Kidney epithelial cell (primary cell): ENCODE measurements at regions not wholly inside any gene's neighbourhood (a gene's known extent, or its start where the extent isn't known, plus 50 kb on each side); places are given as distances from the start of the nearest gene placed in this dataset.

ENCODE experiments used
- DNase-seq: peaks from one replicate; pipeline ENCODE4 v3.0.0-alpha.2; 2010; ENCODE audit warnings: low read depth
- H3K27me3 ChIP-seq: 2 replicates; pipeline ENCODE4 v1.6.0; 2011; ENCODE audit warnings: low read length; ENCODE audit not compliant: control insufficient read depth, insufficient read depth
- H3K36me3 ChIP-seq: 2 replicates; pipeline ENCODE4 v1.5.1; 2011; ENCODE audit warnings: low read length; ENCODE audit not compliant: control insufficient read depth, insufficient read depth
- H3K4me3 ChIP-seq: 2 replicates; pipeline ENCODE4 v1.5.1; 2011; ENCODE audit warnings: low read depth, mild to moderate bottlenecking, control low read depth, low read length
- CTCF ChIP-seq: IDR thresholded peaks from 2 replicates; pipeline ENCODE4 v1.5.1; 2011; ENCODE audit warnings: mild to moderate bottlenecking, moderate library complexity, low read length, control low read depth, inconsistent platforms; ENCODE audit not compliant: insufficient read depth, poor library complexity, severe bottlenecking

DNA sequence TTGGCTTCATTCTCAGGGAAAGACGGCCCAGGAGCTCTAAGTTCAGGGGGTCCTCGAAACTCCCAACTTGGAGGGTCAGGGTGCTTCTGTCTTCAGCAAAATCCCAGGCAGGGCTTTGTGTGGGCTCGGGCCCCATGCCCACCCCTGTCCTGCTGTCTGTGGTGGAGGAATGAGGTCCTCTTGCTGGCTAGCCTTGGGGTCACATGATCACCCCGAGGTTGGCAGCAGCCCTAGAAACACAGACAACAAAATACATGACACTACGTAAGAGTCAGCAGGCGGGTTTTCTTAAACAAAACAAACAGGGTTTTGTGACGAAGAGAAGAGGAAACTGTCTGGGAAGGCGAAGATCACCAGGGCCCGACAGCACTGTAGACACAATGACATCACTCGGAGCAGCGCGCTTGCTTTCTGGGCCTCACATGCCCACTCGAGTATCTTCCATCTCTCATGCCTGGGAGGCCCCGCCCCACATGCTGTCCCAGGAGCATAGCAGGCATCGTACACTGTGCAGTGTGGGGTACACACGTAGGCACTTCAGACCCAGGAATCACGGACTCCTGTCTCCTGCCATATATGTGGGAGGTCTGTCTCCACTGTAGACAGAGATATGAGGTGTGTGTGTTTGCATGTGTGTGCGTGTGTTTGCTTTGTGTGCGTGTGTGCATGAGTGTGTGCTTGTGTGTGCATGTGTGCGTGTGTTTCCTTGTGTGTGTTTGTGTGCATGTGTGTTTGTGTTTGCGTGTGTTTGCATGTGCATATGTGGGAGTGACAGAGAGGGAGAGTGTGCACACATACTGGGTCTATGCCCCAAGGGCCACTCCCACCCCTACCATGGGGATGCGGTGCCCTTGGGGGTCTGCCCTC lies 94.7 kb downstream of the SIK1 start:
- Histone ChIP-seq H3K4me3 (no peak overlapping the region), H3K36me3 (no peaks in the 10 kb centered on the region), H3K27me3 (no peaks in the 10 kb centered on the region)
- DNase-seq, result no peak
- no peak for TF ChIP-seq CTCF

DNA sequence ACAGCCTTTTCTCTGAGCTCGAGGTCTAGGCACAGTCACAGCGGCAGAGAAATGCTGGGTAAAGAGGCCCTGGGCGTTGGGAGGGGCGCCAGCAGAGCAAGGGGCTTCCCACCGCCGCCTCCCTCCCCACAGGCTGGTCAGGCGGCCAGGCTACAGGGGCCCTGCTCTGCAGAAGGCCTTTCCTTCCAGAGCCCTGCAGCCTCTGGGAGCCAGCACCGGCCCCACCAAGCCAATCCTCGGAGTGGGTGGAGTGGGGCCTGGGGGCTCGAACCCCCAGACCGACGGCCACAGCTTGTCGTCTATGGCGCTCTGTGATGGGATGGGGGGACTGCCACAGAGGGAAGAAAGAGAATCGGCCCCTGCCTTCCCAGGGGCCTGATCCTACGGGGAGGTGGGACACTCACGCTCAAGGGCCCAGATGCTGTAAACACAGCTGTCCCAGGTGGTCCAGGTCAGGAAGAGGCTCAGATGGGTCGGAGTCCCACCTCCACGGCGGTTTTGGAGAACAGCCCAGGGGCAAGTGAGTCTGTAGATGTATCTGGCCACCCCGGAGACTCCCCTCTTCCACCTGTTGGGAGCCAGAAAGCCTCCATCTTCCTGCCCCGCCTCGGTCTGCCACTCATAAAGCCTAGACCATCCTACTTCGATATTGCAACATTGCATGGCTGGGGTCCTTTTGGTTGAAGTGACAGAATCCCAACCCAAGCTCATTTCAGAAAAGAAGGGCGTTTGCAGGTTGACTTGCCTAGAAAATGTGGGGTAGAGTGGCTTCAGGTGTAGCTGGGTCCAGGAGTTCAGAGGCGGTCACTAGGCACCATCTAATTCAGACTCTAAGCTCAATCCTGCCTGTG lies 95.6 kb downstream of the SIK1 start:
- H3K4me3 ChIP-seq, result no peak overlapping the region

GRCh38 chr21:43330306-43330881 lies 96.5 kb downstream of the SIK1 start:
- TF ChIP-seq CTCF, result no peak
- H3K4me3 ChIP-seq, result no peak overlapping the region
- peaks cover 2% of the 10 kb centered on the region for H3K27me3 ChIP-seq
- no peak for DNase-seq
- H3K36me3 ChIP-seq, result no peaks in the 10 kb centered on the region

More for the DNA sequence above, 95.6 kb downstream of the SIK1 start:
- H3K27me3 ChIP-seq, result no peaks in the 10 kb centered on the region
- DNase-seq, result no peak
- TF ChIP-seq CTCF, result no peak
- no peaks in the 10 kb centered on the region for H3K36me3 ChIP-seq

DNA sequence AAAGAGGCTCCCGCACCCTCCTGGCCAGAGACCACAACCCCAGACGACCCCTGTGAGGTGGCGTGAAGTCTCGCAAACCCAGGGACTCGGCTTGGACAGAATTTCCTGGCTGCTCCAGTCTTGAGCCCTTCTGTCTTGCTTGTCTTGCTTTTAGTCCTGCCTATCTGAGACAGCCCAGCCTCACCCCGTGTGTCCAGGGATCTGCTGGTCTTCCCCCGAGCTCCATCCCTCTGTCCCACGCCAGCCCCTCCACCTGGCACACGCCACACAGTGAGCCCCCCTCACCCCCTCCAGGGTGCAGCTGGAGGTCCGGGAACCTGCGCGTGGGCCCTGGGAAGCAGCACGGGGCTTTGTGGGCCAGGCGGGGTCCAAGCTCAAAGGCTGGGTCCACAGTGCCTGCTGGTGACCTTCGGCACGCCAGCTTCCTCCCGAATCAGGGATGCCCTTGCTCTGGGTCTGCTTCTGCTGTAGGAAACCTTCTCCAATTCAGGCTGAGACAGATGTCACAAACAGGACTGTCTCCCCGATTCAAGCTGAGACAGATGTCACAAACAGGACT lies 97.1 kb downstream of the SIK1 start:
- H3K27me3 ChIP-seq, result peaks cover 2% of the 10 kb centered on the region
- TF ChIP-seq CTCF, result no peak
- no peak overlapping the region for H3K4me3 ChIP-seq
- DNase-seq, result no peak
- H3K36me3 ChIP-seq, result no peaks in the 10 kb centered on the region

GRCh38 chr21:43328958-43329691 lies 97.8 kb downstream of the SIK1 start:
- Histone ChIP-seq H3K36me3 (no peaks in the 10 kb centered on the region), H3K27me3 (peaks cover 2% of the 10 kb centered on the region), H3K4me3 (no peak overlapping the region)
- TF ChIP-seq CTCF, result no peak
- no peak for DNase-seq
